Stimulated activated CD4-positive, alpha-beta T cell treated with anti-CD3 and anti-CD28 coated beads, TNF-alpha, amount 100 ng/mL, for 4 hours (primary cell): ENCODE measurements at regions not wholly inside any gene's neighbourhood (a gene's known extent, or its start where the extent isn't known, plus 50 kb on each side); places are given as distances from the start of the nearest gene placed in this dataset.

Experiments
- DNase-seq, 3 experiments: peaks; one replicate each; pipeline ENCODE4 v3.0.0-alpha.2; 2020; ENCODE audit warnings: low read depth in 3 of 3

DNA sequence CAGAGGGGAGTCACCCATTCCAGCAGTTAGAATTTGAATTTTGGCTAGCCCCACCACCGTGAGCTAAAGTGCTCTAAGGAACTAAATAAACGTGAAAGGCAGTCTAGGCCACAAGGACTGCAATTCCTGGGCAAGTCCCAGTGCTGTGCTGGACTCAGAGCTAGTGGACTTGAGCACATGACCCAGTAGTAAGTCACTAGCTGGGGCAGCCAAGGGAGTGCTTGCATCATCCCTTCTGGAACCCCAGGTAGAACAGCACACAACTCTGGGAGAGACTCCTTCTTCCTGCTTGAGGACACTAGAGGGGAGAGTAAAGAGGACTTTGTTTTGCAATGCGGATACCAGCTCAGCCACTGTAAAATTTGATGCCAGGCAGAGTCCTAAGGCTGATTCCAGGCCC is 672.2 kb downstream of the CPS1 start:
- DNase-seq, result no peak

- no peak for DNase-seq
Observed at GRCh38 chr2:211237586-211238275, 681.3 kb downstream of the CPS1 start.

DNA sequence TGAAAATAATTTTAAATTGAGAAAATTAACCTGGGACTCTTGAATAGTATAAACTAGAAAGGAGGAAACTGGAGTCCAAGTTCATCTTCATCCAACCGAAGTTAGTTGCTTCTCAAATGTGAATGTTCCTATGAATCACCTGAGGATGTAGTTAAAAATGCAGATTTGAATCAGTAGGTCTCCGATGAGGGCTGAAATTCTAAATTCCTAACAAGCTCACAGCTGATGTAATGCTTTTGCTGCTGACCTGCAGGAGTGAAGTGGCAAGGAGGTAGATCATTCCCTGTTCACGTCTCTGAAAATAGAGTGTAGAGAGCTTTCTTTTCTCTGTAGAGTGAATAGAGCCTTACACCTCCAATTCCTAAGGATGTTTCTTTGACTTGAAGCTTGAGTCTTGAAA is 685.5 kb downstream of the CPS1 start:
- no peak for DNase-seq

GRCh38 chr2:211247751-211248150 is 691.4 kb downstream of the CPS1 start:
- no peak for DNase-seq

DNA sequence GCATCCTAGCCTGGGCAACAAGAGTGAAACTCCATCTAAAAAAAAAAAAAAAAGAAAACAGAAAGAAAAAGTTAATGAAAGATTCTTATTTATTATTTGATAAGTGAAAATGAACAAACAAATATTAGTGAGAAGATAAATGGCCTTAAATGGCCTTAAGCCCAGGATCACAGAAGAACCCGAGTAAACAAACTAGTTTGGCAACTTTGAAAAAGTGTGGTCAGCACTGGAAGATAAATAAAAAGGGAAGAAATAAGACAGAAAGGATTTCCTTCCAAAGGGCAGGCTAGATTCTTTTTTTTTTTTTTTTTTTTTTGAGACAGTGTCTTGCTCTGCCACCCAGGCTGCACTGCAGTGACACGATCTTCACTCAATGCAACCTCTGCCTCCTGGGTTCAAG is 692.4 kb downstream of the CPS1 start:
- DNase-seq, result no peak

DNA sequence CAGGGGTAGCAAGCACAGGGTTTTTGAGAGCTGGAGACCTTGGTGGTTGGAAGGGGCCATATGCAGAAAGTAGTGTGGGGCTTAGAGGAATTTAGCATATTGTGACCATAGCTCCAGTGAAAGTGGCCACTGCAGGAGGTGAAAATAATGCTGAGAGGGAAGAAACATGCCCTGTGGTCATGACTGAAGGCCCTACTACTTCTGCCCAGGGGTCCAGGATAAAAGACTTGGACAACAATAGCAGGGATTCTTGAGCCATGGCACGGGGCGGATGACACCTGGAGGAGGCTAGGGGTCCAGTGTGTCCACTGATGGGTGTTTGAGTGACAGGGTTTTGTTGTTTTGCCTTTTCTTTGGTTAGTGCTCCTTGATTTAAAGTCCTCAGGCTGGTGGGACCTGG is 694.6 kb downstream of the CPS1 start:
- no peak for DNase-seq

DNA sequence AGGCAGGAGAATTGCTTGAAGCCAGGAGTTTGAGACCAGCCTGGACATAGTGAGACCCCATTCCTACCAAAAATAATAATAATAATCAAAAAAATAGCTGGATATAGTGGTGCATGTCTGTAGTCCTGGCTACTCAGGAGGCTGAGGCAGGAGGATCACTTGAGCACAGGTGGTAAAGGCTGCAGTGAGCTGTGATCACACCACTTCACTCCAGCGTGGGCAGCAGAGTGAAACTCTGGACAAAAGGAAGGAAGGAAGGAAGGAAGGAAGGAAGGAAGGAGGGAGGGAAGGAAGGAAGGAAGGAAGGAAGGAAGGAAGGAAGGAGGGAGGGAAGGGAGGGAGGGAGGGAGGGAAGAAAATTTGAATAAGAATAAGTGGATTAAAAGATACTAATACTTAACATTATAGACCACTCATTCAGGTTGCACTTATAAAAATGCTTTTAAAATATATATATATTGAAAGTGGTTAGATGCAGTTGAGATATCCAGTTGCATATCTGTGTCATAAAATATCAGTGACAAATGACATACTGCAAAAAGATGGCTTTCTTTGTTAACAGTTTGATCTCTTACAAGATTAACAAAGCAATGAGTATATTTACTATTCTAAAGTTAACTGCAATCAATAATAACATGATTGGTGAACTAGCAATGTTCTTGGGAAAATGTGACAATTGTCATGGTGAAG is 702.4 kb downstream of the CPS1 start:
- no peak for DNase-seq

GRCh38 chr2:211259831-211260476 is 703.6 kb downstream of the CPS1 start:
- no peak for DNase-seq

DNA sequence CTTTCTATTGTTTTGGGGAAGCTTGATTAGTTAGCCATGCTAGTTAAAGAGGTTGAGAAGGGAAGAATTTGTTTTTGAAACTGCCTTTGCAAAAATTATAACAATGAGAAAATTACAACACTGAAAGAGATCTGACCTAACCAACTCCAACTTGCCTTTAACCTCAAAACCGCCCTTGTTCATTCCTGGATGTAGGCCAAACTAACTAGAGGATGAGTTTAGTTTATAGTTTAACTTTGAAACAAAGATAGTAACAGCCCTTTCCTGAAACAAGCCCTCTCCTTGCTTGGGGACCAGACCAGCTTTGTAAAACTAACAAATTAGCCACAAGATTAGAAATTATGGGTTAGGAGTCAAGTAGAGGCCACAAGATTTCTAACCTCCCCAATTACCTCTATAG is 713.9 kb downstream of the CPS1 start:
- no peak for DNase-seq

- no peak for DNase-seq
Observed at GRCh38 chr2:211281430-211282073, 725.2 kb downstream of the CPS1 start.

- no peak for DNase-seq
Observed at GRCh38 chr2:211302676-211303075, 746.3 kb downstream of the CPS1 start.

DNA sequence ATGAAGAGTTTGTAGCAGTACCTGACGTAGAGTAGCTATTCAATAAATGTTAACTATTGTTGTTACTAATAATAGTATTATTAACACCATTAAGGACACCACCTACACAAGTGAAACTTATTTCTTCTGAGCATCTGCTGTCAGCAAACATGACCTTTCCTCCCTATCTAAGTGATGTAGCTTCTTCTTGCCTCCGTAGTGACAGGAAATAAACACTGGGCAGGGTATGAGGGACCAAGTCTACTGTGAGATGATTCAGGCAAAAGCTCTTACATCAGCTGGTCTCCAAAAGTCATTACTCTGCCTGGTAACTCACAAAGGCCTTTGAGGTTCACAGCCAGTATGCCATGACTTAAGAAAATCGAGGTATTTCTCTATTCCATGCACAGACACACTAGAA is 750.5 kb downstream of the CPS1 start:
- no peak for DNase-seq
